8988T (cell line): ENCODE measurements at regions not wholly inside any gene's neighbourhood (a gene's known extent, or its start where the extent isn't known, plus 50 kb on each side); places are given as distances from the start of the nearest gene placed in this dataset.

Experiments
- DNase-seq: peaks from one replicate; pipeline ENCODE4 v3.0.0; 2011

DNA sequence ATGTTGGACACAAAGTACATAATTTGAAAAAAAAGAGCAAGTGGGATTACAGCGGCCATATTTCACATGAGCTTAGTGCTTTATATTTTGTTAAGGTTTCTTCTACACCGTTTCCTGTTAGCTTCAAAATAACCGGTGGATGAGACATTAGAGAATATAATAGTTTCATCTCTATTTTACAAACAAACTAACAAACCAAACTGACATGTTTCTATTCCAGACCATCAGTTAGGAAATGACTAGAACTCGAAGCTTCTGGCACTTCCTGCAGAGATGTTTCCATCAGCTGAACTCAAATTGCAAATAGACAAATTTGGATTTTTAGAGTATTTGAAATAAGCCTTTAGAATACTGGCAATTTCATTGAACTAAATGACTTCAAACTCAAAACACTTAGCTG is 86.5 kb downstream of the MTRR start:
- DNase-seq, result no peak

GRCh38 chr5:7957329-7957728 is 88.4 kb downstream of the MTRR start:
- no peak for DNase-seq

- DNase-seq, result no peak
Observed at GRCh38 chr5:7960142-7960541, 91.2 kb downstream of the MTRR start.

- DNase-seq, result no peak
Observed at GRCh38 chr5:7961540-7961939, 92.6 kb downstream of the MTRR start.

GRCh38 chr5:7970816-7971215 is 101.9 kb downstream of the MTRR start:
- DNase-seq, result no peak

DNA sequence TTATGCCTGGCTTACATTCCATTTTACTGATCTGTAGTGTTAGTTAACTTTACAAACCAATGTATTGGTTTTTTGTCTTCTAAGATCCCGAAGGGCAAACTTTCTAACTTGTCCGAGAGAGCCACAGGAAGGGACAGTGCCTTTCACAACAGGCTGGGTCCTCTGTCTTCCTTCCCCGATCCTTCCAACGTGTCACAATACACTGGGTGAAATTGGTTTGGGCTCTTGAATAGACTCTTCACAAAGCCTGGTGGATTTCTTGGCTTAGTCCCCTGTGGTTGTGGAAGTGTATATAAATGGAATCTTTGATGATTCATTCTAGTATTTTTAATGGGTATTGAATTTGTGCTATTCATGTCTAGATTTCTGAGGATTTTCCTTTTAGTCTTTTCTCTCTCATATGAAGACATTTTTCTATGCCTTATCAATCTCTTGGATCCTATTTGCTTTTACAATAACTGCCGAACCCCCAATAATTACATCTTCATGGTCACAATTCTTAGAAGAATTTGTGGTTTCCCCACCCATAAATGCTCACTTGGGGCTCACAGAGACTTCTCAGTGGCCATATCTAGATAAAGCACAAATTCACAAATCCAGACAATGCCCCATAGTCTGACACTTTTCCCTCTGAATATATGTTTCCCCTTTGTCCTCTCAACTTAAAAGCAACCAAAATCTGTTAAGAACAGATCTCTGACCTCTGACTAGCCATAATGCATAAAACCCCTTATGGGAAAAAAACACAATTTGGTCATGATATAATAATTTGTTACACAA is 107.7 kb downstream of the MTRR start:
- no peak for DNase-seq

DNA sequence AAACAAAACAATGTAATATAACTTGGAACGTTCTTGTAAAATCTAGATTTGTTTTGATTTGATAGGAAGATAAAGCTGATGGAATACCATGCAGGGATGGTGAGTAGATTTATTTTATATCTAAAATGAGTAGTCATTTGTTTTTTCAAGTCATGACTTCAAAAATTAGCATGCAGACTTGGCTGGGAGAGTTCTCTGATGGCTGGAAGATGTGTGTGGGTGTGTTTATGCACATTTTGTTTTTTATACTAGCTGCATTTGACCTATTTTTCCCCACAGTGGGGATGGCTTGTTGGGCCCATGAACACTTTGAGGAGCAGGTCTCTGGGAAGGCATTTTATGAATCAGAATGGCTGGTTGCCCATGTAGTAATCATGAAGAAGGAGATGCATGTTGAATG is 109.2 kb downstream of the MTRR start:
- no peak for DNase-seq

DNA sequence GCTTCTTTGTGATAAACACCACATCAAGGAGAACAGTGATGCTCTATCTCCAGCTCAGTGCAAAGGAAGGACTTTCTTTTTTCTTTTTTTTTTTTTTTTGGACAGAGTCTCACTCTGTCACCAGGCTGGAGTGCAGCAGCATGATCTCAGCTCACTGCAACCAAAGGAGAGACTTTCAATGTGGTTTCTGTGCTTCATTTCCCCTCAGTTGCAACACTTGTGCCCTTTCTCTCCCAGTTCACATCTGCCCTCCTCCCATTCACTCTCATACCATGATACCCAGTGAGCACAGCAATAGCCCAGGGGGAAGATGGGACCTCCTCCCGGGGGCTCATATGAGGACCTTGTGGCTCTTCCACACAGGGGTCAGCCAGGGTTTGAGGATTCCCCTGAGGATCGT is 110.0 kb downstream of the MTRR start:
- no peak for DNase-seq

DNA sequence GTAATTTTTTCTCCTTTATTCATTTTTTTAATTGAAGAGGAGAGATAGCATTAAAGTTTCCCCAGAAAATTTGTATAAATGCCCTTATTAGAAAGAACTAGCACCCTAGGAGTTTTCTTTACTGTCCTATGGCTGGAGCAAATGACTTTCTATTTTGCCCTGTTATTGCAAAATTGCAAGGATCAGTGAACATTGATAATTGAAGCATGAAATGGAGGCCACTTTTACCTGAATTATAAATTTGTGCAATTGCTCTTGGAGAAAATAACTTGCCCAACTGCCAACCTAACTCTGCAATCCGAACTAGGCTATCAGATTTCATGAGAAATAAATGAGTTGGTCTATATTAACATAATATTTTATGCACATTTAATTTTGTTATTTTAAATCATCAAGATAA is 111.9 kb downstream of the MTRR start:
- DNase-seq, result no peak

GRCh38 chr5:7983433-7983832 is 114.5 kb downstream of the MTRR start:
- no peak for DNase-seq

GRCh38 chr5:7991125-7991821 is 122.3 kb downstream of the MTRR start:
- DNase-seq, result no peak

DNA sequence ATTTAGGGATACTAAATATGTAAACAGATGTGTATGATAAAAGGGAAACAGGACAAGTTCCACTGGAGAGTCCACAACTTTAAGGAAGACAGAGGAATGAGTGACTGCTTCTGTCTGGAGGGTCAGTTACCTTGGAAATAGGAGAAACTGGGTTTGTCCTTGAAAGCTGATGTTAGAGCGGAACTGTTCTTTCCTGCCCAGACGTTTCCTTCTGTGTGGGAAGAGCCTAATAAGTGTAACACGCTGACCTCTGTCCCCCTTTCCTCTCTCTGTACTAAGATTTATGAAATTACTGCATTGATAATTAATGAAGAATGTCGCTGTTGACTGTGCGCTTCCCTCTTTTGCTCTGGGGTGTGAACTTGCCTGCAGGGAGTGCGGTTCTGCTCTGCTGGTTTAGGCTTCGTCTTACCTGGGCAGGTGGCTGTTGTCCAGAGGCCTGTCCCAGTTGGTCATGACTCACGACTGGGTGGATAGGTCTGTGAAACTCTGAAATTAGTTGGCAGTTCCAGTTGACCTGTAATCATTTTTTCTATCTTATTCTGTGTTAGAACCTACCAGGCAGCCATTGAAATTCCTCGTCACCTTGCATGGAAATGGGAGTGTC is 126.8 kb downstream of the MTRR start:
- no peak for DNase-seq

DNA sequence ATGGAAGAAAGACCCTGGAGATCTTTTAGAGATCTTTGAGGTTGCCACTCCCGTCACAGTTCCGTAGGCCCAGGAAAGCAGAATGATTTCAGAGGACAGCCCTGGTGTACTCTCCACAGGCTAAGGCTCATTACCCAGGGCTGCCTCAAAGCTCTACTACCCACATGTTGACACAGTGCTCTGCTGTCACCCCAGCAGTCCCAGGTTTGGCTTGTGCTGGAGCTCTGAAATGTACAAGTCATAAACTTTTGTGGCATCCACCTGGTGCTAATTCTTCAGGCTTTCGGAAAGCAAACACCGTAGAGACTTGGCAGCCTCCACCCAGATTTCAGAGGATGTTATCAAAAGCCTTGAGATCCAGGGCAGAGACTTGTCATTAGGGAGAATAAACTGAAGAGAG is 136.5 kb downstream of the MTRR start:
- no peak for DNase-seq

GRCh38 chr5:8012131-8012977 is 143.4 kb downstream of the MTRR start:
- no peak for DNase-seq

- no peak for DNase-seq
Observed at GRCh38 chr5:8013948-8014710, 145.2 kb downstream of the MTRR start.

- DNase-seq, result no peak
Observed at GRCh38 chr5:8019719-8020218, 150.8 kb downstream of the MTRR start.

- no peak for DNase-seq
Observed at GRCh38 chr5:8020861-8021514, 152.0 kb downstream of the MTRR start.

DNA sequence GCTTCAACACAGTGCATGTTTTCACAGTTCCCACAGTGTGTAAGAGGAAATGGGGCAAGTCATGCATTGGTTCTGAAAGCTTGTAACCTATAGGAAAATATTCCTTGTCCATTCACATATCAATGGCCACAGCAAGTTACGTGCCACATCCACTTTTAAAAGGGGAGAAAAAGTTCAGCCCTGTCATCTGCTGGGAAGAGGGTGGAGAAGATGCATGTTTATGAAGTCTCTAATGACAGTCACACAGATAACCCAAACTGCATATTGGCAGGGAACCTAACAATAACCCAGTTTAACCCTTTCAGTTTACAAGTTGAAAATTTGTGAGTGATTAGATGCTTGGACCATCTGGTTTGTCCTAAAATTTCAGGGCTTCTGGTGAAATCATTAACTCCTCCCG is 159.3 kb downstream of the MTRR start:
- DNase-seq, result no peak

- DNase-seq, result no peak
Observed at GRCh38 chr5:8033261-8033660, 164.3 kb downstream of the MTRR start.

- DNase-seq, result no peak
Observed at GRCh38 chr5:8034852-8035251, 165.9 kb downstream of the MTRR start.

DNA sequence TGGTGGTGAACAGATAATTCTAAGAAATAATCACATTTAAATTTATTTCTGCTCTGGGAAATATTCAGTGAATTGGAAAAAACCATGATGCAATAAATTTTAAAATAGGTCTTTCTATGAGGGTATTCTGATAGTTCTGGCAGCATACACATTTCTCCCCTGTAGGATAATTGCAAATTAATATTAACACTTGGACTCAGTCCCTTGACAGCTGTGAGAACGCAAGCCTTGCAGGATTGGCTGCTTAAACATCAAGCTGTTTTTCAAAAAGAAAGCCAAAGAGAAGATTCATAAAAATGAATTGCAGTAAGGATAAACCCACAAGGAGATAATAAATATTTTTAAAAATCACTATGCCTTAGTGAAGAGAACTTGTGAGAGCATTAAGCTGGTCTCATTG is 180.0 kb downstream of the MTRR start:
- DNase-seq, result no peak
